ENCODE measurements at regions not wholly inside any gene's neighbourhood (a gene's known extent, or its start where the extent isn't known, plus 50 kb on each side); places are given as distances from the start of the nearest gene placed in this dataset.

DNA sequence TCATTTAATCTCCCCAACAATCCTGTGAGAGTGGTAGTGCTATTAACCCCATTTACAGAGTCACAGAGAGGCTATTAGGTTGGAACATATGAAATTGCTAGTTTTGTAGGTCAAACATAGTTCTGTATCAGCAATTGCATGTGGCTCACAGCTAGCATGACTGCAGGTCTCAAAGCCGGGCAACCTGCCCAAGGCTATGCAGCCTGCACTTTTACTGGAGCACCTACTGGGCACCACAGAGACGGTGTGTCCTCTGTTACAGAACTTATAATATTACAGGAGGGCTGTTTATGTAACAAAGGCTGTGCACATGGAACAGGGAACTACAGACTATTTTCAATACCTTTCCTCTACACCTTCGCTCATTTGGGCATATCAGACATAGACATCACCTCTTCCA, 355.8 kb downstream of the RPS24 start:
- Mint-ChIP-seq H3K27me3 (no peaks in the 10 kb centered on the region), H3K4me1 (no peaks in the 10 kb centered on the region), H3K36me3 (no peaks in the 10 kb centered on the region), H3K27ac (no peak overlapping the region), H3K9me3 (no peaks in the 10 kb centered on the region), H3K4me3 (no peak overlapping the region)
- no peak for DNase-seq

DNA sequence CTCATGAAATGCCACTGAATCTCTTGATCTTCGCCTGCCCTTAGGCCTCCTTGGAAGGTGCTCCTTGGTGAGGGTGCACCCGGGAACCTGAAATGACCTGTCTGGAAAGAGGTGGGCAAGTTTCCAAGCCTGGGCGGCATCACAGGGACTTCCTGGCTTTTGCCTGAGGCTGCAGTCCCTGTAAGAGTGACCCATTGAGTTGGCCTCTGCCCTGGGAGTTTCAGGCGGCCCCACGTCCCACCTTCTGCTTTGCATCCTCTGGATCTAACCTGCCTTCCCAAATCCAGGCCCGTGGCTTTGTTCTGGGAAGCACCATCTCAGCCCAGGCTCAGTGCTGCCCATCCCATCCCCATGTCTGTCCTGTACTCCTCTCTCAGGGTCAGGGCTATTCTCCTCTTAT, 356.4 kb downstream of the RPS24 start:
- DNase-seq: no peak
- Mint-ChIP-seq H3K27ac (no peak overlapping the region), H3K36me3 (no peaks in the 10 kb centered on the region), H3K4me3 (no peak overlapping the region), H3K9me3 (no peaks in the 10 kb centered on the region), H3K4me1 (no peaks in the 10 kb centered on the region), H3K27me3 (no peaks in the 10 kb centered on the region)

DNA sequence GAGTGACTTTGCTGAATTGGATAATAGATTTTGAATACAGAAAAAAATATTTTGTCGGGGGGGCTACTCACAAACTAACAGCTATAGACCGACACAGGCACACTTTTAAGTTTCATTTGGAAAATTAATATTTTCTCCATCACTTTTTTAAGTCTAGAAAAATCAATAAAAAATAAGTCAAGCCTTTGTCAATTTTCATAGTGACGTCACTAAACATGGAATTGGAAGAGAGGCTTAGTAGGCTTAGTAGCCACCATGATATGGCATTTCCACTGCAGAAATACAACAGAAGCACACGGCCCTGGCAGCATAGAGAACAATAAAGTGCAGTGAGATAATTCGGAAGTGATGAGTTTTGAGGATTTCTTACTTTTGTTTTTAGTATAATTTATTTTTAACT, 357.2 kb downstream of the RPS24 start:
- Mint-ChIP-seq H3K27ac (no peak overlapping the region), H3K4me1 (no peaks in the 10 kb centered on the region)

DNA sequence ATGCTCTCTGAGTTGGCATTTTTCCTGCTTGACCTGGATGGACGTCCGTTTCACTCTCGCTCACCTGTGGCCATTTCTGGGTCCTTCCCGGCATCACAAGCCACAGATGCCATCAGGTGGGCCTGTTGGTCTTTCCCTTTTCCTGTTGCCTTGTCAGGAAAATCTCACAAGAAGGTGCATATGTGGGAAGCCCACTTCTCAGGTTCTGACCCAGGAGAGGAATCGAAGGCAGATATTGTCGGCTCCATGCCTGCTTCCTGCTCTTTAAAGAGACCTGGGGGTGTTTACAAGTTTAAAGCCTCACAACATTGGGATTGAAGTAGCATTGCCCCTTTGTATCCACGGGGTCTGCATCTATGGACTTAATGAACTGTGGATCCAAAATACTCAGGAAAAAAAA, 357.9 kb downstream of the RPS24 start:
- no peak for DNase-seq
- no peaks in the 10 kb centered on the region for H3K27me3 Mint-ChIP-seq
- H3K27ac Mint-ChIP-seq: no peak overlapping the region
- no peaks in the 10 kb centered on the region for H3K9me3 Mint-ChIP-seq
- H3K4me3 Mint-ChIP-seq: no peak overlapping the region
- H3K36me3 Mint-ChIP-seq: no peaks in the 10 kb centered on the region
- no peaks in the 10 kb centered on the region for H3K4me1 Mint-ChIP-seq

More for the DNA sequence above, 357.2 kb downstream of the RPS24 start:
- no peaks in the 10 kb centered on the region for H3K27me3 Mint-ChIP-seq
- H3K36me3 Mint-ChIP-seq: no peaks in the 10 kb centered on the region
- H3K4me3 Mint-ChIP-seq: no peak overlapping the region
- no peak for DNase-seq
- H3K9me3 Mint-ChIP-seq: no peaks in the 10 kb centered on the region

DNA sequence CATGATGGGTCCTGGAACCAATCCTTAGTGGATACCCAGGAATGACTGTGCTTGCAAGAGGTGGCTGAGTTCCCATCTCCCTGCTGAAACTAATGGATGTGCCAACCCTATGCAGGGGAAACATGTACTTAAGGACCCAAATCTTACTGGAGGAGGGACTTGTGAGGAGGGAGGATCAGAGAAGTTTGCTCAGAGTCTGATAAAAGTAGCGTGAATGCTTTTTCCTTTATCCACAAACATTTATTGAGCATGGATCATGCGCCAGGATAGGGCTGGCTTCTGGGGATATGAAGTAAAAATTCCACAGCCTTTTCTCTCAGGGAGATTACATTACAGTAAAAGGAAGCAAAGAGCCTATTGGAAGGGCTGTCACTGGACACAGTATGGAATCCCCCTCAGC, 358.5 kb downstream of the RPS24 start:
- Mint-ChIP-seq H3K9me3 (no peaks in the 10 kb centered on the region), H3K27ac (no peak overlapping the region), H3K27me3 (no peaks in the 10 kb centered on the region), H3K36me3 (no peaks in the 10 kb centered on the region), H3K4me1 (no peaks in the 10 kb centered on the region), H3K4me3 (no peak overlapping the region)
- no peak for DNase-seq

DNA sequence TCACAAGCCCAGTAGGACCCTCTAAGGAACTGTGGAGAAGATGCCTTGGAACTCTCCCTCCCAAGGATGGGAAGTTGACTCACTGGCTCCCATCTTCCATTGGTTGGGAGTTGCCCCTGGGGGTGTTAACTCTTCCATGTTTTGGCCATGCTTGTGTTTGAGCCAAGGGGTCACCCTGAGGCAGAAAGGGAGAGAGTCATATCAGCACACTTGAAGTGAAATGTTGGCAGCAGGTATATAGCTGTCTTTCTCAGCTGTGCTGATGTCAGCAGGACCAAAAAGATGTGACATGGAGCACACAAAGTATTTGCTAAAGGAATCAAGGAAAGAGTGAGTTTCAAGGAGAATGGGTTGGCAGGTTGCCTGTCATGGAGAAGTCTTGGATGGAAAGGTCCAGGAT, 359.4 kb downstream of the RPS24 start:
- Mint-ChIP-seq H3K27ac (no peak overlapping the region), H3K4me3 (no peak overlapping the region)

DNA sequence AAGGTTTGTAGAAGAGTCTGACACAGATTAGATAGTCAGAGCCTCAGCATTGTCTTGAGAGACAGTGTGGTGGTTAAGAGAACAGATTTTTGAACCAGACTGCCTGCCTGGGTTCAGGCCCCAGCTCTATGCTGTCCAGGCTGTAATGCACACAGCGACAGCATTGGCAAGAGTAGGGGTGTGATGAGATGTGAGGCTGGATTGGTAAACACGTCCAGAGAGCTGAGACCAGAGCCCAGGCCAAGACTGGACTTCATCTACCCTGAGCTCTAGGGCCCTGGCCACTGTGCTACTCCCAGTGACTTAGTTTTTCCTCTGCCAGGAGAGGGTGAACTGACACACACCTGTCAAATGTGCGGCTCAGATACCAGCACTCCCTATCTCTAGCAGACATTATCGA, 360.4 kb downstream of the RPS24 start:
- DNase-seq: no peak
- Mint-ChIP-seq H3K27me3 (no peaks in the 10 kb centered on the region), H3K4me1 (no peaks in the 10 kb centered on the region), H3K4me3 (no peak overlapping the region), H3K27ac (no peak overlapping the region), H3K9me3 (no peaks in the 10 kb centered on the region), H3K36me3 (no peaks in the 10 kb centered on the region)

More for the DNA sequence above, 359.4 kb downstream of the RPS24 start:
- no peak for DNase-seq
- no peaks in the 10 kb centered on the region for H3K4me1 Mint-ChIP-seq
- no peaks in the 10 kb centered on the region for H3K27me3 Mint-ChIP-seq
- no peaks in the 10 kb centered on the region for H3K36me3 Mint-ChIP-seq
- H3K9me3 Mint-ChIP-seq: no peaks in the 10 kb centered on the region

DNA sequence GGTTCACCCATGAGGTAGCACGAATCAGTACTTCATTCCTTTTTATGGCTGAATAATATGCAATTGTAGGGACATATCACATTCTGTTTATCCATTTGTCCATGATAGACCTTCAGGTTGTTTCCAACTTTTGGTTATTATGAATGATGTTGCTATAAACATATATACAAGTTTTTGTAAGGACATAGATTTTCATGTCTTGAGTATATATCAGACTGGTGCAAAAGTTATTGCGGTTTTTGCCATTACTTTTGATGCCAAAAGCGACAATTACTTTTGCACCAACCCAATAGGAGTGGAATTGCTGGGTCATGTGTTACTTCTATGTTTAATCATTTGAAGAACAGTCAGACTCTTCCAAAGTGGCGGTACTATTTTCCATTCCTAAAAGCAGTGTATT, 361.5 kb downstream of the RPS24 start:
- H3K27me3 Mint-ChIP-seq: no peaks in the 10 kb centered on the region

DNA sequence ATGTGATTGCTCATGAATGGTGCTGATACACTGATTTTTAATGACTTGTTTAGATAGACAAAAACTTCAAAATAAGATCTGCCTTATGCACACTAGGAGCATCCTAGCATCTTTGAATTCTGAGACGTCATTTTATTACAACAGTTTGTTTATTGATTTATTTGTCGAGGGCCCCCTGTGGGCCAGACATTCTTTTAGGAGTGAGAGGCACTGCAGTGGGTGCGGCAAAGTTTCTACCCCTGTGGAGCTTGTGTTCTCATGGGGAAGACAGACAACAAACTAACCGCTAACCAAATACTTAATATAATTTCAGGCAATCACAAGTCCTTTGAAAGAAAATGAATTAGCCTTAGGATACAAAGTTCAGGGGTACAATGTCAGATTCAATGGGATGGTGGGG, 363.1 kb downstream of the RPS24 start:
- Mint-ChIP-seq H3K27me3 (no peaks in the 10 kb centered on the region), H3K36me3 (no peaks in the 10 kb centered on the region), H3K4me1 (no peaks in the 10 kb centered on the region), H3K9me3 (no peaks in the 10 kb centered on the region), H3K4me3 (no peak overlapping the region), H3K27ac (no peak overlapping the region)
- DNase-seq: no peak

More for the DNA sequence above, 361.5 kb downstream of the RPS24 start:
- no peak for DNase-seq
- Mint-ChIP-seq H3K4me1 (no peaks in the 10 kb centered on the region), H3K36me3 (no peaks in the 10 kb centered on the region), H3K4me3 (no peak overlapping the region), H3K27ac (no peak overlapping the region), H3K9me3 (no peaks in the 10 kb centered on the region)

DNA sequence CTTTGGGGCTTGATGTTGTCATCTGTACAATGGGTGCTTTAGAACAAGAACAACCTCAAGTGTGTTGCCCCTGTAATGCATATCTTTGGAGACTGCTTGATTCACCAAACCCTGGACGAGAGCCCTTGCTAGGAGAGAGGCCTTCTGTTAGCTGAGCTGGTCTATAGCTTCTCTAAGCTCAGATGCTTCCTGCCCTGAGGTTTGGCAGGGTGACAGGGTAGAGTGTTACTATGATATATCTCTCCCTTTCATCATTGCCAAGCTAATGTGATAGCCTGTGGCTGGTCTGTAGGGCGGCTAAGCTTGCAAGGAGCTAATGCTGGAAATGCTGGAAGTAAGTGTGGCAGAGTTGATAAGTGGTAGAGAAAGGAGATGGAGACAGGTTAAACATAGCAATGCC, 364.1 kb downstream of the RPS24 start:
- Mint-ChIP-seq H3K4me3 (no peak overlapping the region), H3K36me3 (no peaks in the 10 kb centered on the region), H3K4me1 (no peaks in the 10 kb centered on the region), H3K27me3 (no peaks in the 10 kb centered on the region), H3K9me3 (no peaks in the 10 kb centered on the region), H3K27ac (no peak overlapping the region)
- DNase-seq: no peak

DNA sequence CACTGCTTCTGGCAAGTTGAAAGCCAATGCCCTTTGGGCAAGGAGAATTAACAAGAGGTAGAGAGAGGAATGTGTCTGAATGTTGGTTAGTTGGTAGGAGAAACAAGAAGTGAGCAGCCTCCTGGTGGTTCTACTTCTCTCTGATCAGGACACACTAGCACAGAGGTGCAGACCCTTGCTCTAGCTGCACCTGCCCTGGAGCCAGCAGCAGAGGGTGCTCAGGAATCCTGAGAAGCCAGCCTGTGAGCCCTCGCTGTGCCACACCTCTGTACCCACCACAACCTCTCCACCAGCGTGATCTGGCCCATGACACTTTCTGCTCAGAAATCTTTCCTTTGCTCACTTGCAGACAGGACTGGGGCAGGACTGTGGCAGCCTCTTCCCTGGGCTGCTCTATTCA, 364.7 kb downstream of the RPS24 start:
- Mint-ChIP-seq H3K4me1 (no peaks in the 10 kb centered on the region), H3K27ac (no peak overlapping the region), H3K4me3 (no peak overlapping the region), H3K36me3 (no peaks in the 10 kb centered on the region), H3K9me3 (no peaks in the 10 kb centered on the region), H3K27me3 (no peaks in the 10 kb centered on the region)
- DNase-seq: no peak

DNA sequence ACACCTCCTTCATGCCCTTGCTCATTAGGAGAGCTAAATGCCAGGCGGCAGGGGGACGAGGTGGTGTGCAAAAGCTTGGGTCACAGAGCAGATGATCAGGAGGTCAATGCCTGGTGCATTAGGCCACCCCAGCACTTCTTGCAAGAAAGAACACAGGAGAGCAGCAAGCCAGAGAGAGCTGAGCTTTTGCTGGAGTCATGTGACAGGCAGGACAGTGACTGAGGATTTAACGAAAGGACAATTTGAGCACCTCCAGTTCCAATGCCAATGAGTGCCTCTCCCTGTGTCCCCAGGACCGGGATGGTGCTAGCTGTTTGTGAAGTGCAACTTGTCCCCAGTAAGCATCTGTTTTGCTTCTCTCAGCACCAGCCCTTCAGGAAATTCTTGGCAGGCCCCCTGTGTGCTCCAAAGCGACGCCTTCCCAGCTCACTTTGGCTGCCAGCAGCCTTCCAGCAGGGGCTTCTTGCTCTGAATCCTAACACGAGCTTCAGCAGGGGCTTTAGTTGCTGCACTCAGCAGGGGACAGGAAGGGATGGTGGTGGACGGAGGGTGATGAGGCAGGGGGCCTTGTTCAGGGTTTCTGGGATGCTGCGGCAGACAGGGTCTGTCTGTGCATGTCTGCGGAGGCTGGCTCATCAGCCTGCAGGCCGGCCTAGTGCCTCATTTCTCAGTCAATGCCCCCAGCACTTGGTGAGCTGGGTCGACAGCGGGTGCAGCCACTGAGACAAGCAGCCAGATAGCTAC, 368.1 kb downstream of the RPS24 start:
- Mint-ChIP-seq H3K27me3 (peaks cover 16% of the 10 kb centered on the region), H3K36me3 (no peaks in the 10 kb centered on the region), H3K27ac (no peak overlapping the region), H3K4me3 (no peak overlapping the region), H3K4me1 (peaks cover 3% of the 10 kb centered on the region), H3K9me3 (no peaks in the 10 kb centered on the region)
- DNase-seq: no peak

DNA sequence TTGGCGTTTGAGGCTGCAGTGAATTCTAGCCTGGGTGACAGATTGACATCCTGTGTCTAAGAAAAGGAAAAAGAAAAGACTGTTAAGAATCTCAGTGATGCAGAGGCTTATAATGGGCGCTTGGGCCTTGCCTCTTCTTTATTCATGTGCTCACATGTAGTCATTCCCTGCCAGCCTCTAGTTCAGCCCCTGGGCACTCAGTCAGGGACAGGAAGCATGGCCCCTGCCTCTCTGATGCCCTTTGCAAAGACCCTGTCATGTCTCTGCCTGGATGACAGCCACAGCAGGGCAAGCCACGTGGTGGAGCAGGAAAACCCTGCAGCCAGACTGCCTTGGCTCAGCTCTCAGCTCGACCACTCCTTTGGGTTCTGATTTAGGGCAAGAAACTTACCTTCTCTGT, 368.9 kb downstream of the RPS24 start:
- DNase-seq: no peak
- Mint-ChIP-seq H3K27me3 (peaks cover 19% of the 10 kb centered on the region), H3K4me1 (peaks cover 6% of the 10 kb centered on the region), H3K27ac (no peak overlapping the region), H3K9me3 (no peaks in the 10 kb centered on the region), H3K4me3 (no peak overlapping the region), H3K36me3 (no peaks in the 10 kb centered on the region)

DNA sequence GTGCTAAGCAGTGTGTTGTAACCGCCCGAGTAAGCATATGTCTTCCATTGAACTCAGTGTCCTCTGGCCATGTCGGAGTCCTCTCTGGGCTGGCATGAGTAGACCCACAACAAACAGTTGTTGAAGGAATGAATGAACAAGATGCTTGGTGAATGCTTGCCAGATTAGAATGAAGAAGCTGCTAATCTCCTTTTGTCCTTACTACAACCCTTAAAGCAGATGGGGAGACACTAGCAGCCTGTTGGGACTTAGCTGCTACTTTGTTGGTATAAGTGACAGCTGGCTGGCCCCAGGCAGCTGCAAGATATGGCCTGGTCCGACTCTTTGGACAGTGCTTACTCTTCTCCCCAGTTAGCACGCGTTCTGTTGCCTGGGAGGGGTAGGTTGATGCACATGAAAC, 370.1 kb downstream of the RPS24 start:
- H3K36me3 Mint-ChIP-seq: no peaks in the 10 kb centered on the region
- H3K27ac Mint-ChIP-seq: no peak overlapping the region
- H3K4me3 Mint-ChIP-seq: no peak overlapping the region
- no peaks in the 10 kb centered on the region for H3K9me3 Mint-ChIP-seq
- no peak for DNase-seq
- peaks cover 6% of the 10 kb centered on the region for H3K4me1 Mint-ChIP-seq
- H3K27me3 Mint-ChIP-seq: peaks cover 19% of the 10 kb centered on the region

DNA sequence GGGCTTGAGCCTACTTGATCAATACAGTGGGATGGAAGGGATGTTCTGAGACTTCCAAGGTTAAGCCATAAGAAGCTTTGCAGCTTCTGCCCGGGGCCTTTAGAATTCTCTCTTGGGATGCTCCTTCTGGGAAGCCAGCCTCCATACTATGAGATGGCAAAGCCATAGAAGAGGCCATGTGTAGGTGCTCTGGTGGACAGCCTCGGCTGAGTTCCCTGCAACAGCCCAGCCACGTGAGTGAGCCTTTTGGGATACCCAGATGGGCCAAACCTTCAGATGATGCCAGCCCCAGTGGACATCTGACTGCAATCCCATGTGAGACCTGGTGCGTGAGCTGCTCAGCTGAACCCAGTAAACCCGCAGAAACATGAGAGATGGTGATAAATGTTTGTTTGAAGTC, 370.6 kb downstream of the RPS24 start:
- Mint-ChIP-seq H3K27ac (no peak overlapping the region), H3K4me1 (peaks cover 6% of the 10 kb centered on the region), H3K9me3 (no peaks in the 10 kb centered on the region), H3K27me3 (peaks cover 19% of the 10 kb centered on the region), H3K36me3 (no peaks in the 10 kb centered on the region), H3K4me3 (no peak overlapping the region)
- DNase-seq: no peak

DNA sequence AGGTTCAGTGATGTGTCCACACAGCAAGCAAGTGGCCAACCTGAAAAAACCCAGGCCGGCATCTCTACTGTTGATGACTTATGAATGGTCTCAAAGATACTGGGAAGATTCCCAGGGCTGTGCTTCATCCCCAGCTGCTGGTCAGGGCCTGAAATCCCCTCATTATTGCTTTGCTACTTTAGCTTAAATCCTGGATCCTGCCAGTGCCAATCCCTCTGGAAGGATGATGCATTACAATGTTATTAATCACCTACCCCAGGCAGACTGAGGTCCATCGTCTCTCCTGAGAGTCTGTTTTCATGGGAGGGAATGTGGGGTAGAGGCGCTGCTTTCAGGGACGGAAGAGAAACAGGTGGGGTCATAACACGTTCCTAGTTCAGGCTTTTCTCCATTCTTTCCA, 371.6 kb downstream of the RPS24 start:
- Mint-ChIP-seq H3K4me1 (peaks cover 6% of the 10 kb centered on the region), H3K27me3 (peaks cover 19% of the 10 kb centered on the region), H3K4me3 (no peak overlapping the region), H3K9me3 (no peaks in the 10 kb centered on the region), H3K36me3 (no peaks in the 10 kb centered on the region), H3K27ac (no peak overlapping the region)
- no peak for DNase-seq

Measured in activated naive CD8-positive, alpha-beta T cell treated with anti-CD3 and anti-CD28 coated beads for 36 hours (primary cell).